Neural progenitor cell (in vitro differentiated cells): ENCODE measurements at regions not wholly inside any gene's neighbourhood (a gene's known extent, or its start where the extent isn't known, plus 50 kb on each side); places are given as distances from the start of the nearest gene placed in this dataset.

Experiments used
- DNase-seq: peaks from one replicate; pipeline ENCODE4 v3.0.0-alpha.2; 2016; ENCODE audit warnings: low spot score
- H2AFZ ChIP-seq: fragments of 200-600 bp; sonication (generic); replicated peaks from 2 replicates; pipeline ENCODE4 v1.6.1; 2016; ENCODE audit warnings: antibody characterized with exemption
- H3F3A ChIP-seq: fragments of 200-600 bp; sonication (generic); 2 replicates; pipeline ENCODE4 v1.6.1; 2016; ENCODE audit warnings: antibody characterized with exemption, low read depth
- H3K27ac ChIP-seq: fragments of 200-600 bp; sonication (generic); 2 replicates; pipeline ENCODE4 v1.5.1; 2016; ENCODE audit warnings: mild to moderate bottlenecking
- H3K27me3 ChIP-seq: fragments of 200-600 bp; sonication (generic); 2 replicates; pipeline ENCODE4 v1.6.1; 2016; ENCODE audit warnings: mild to moderate bottlenecking, moderate library complexity
- H3K36me3 ChIP-seq: fragments of 200-600 bp; sonication (generic); 2 replicates; pipeline ENCODE4 v1.5.1; 2016
- H3K4me1 ChIP-seq: fragments of 200-600 bp; sonication (generic); 2 replicates; pipeline ENCODE4 v1.6.1; 2016; ENCODE audit warnings: mixed run types
- H3K4me2 ChIP-seq: fragments of 200-600 bp; sonication (generic); 2 replicates; pipeline ENCODE4 v1.6.1; 2016
- H3K4me3 ChIP-seq: fragments of 200-600 bp; sonication (generic); 2 replicates; pipeline ENCODE4 v1.5.1; 2016
- H3K79me2 ChIP-seq: fragments of 200-600 bp; sonication (generic); 2 replicates; pipeline ENCODE4 v1.6.1; 2016; ENCODE audit warnings: low read depth
- H3K9ac ChIP-seq: fragments of 200-600 bp; sonication (generic); 2 replicates; pipeline ENCODE4 v1.6.1; 2016
- H3K9me3 ChIP-seq: fragments of 200-600 bp; sonication (generic); 2 replicates; pipeline ENCODE4 v1.5.1; 2016; ENCODE audit warnings: low read depth
- H4K20me1 ChIP-seq: fragments of 200-600 bp; sonication (generic); 2 replicates; pipeline ENCODE4 v1.6.1; 2016; ENCODE audit warnings: low read depth
- H3K27ac Mint-ChIP-seq: 3 replicates; pipeline ENCODE4 v1.8.0; 2021; ENCODE audit warnings: mixed read lengths
- H3K27me3 Mint-ChIP-seq: 2 replicates; pipeline ENCODE4 v1.8.0; 2022; ENCODE audit warnings: low read depth, mild to moderate bottlenecking, inconsistent platforms, moderate library complexity, mixed read lengths; ENCODE audit not compliant: insufficient read depth
- H3K36me3 Mint-ChIP-seq: 3 replicates; pipeline ENCODE4 v1.8.0; 2021; ENCODE audit warnings: mixed read lengths
- H3K4me1 Mint-ChIP-seq: 3 replicates; pipeline ENCODE4 v1.8.0; 2021; ENCODE audit warnings: mixed read lengths
- H3K4me3 Mint-ChIP-seq: 3 replicates; pipeline ENCODE4 v1.8.0; 2021; ENCODE audit warnings: mild to moderate bottlenecking, moderate library complexity, mixed read lengths
- H3K9me3 Mint-ChIP-seq: 3 replicates; pipeline ENCODE4 v1.8.0; 2020; ENCODE audit warnings: mixed read lengths
- CTCF ChIP-seq: fragments of 200-600 bp; sonication (generic); IDR thresholded peaks from 2 replicates; pipeline ENCODE4 v1.5.1; 2017; ENCODE audit warnings: antibody characterized with exemption, mild to moderate bottlenecking
- EZH2 ChIP-seq: fragments of 200-600 bp; sonication (generic); IDR thresholded peaks from 2 replicates; pipeline ENCODE4 v1.6.1; 2017; ENCODE audit warnings: antibody characterized with exemption, mild to moderate bottlenecking, moderate library complexity
- EZH2phosphoT487 ChIP-seq: fragments of 200-600 bp; sonication (generic); IDR thresholded peaks from 2 replicates; pipeline ENCODE4 v1.6.1; 2017; ENCODE audit warnings: antibody characterized with exemption

GRCh38 chr3:145522179-145522578, 638.8 kb downstream of the PLOD2 start:
- DNase-seq: no peak
- no peaks in the 10 kb centered on the region for H3K36me3 Mint-ChIP-seq
- Histone ChIP-seq H3K9me3 (no peaks in the 10 kb centered on the region), H3K9ac (no peak overlapping the region), H3K79me2 (no peaks in the 10 kb centered on the region), H2AFZ (no peak overlapping the region), H4K20me1 (no peaks in the 10 kb centered on the region), H3K27ac (no peak overlapping the region), H3K4me3 (no peak overlapping the region), H3K4me1 (no peaks in the 10 kb centered on the region), H3K4me2 (no peak overlapping the region), H3K27me3 (no peaks in the 10 kb centered on the region), H3K36me3 (no peaks in the 10 kb centered on the region), H3F3A (no peaks in the 10 kb centered on the region)
- no peak overlapping the region for H3K4me3 Mint-ChIP-seq
- H3K4me1 Mint-ChIP-seq: peaks cover 17% of the 10 kb centered on the region
- no peaks in the 10 kb centered on the region for H3K9me3 Mint-ChIP-seq
- TF ChIP-seq EZH2: no peak
- TF ChIP-seq EZH2phosphoT487: no peak
- no peak for TF ChIP-seq CTCF
- peaks cover 4% of the 10 kb centered on the region for H3K27me3 Mint-ChIP-seq
- no peak overlapping the region for H3K27ac Mint-ChIP-seq

GRCh38 chr3:145522893-145523651, 637.9 kb downstream of the PLOD2 start:
- no peaks in the 10 kb centered on the region for H3K9me3 Mint-ChIP-seq
- no peak overlapping the region for H2AFZ ChIP-seq

DNA sequence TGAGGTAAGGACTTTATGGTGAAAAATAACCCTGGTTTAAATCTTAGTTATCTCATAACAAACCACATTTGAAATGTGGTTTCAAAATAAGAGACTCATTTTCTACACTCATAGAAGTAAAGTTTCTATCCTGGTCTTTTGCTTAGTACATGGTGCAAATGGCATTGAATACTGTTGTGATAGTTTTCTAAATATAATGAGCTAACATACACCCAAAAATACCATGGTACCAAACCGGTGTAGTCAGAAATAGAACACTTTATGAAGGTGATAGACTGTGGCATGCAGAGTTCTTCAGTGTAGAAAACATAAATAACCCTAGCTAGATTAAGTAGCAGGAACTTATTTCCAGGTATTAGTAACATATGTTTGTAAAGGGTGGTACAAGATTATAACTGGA, 629.4 kb downstream of the PLOD2 start:
- Mint-ChIP-seq H3K4me1 (no peaks in the 10 kb centered on the region), H3K36me3 (no peaks in the 10 kb centered on the region), H3K4me3 (no peak overlapping the region), H3K27ac (no peak overlapping the region), H3K9me3 (no peaks in the 10 kb centered on the region), H3K27me3 (no peaks in the 10 kb centered on the region)
- Histone ChIP-seq H3K4me1 (no peaks in the 10 kb centered on the region), H3F3A (no peaks in the 10 kb centered on the region), H3K9me3 (no peaks in the 10 kb centered on the region), H4K20me1 (no peaks in the 10 kb centered on the region), H3K36me3 (no peaks in the 10 kb centered on the region), H3K4me3 (no peak overlapping the region), H3K27me3 (no peaks in the 10 kb centered on the region), H3K4me2 (no peak overlapping the region), H3K9ac (no peak overlapping the region), H3K27ac (no peak overlapping the region), H3K79me2 (no peaks in the 10 kb centered on the region), H2AFZ (no peak overlapping the region)
- no peak for DNase-seq
- TF ChIP-seq EZH2phosphoT487: no peak
- TF ChIP-seq EZH2: no peak
- TF ChIP-seq CTCF: no peak

More at GRCh38 chr3:145522893-145523651, 637.9 kb downstream of the PLOD2 start:
- H3K4me1 ChIP-seq: no peaks in the 10 kb centered on the region
- H3K36me3 Mint-ChIP-seq: no peaks in the 10 kb centered on the region
- H3K4me1 Mint-ChIP-seq: peaks cover 17% of the 10 kb centered on the region
- H3K27ac ChIP-seq: no peak overlapping the region
- no peak for DNase-seq
- no peaks in the 10 kb centered on the region for H3K9me3 ChIP-seq
- no peak overlapping the region for H3K27ac Mint-ChIP-seq
- no peaks in the 10 kb centered on the region for H3K79me2 ChIP-seq
- no peak overlapping the region for H3K9ac ChIP-seq
- H4K20me1 ChIP-seq: no peaks in the 10 kb centered on the region
- no peak overlapping the region for H3K4me3 Mint-ChIP-seq
- H3K27me3 ChIP-seq: no peaks in the 10 kb centered on the region
- no peak for TF ChIP-seq CTCF
- no peak for TF ChIP-seq EZH2
- no peak for TF ChIP-seq EZH2phosphoT487
- no peaks in the 10 kb centered on the region for H3F3A ChIP-seq
- peaks cover 4% of the 10 kb centered on the region for H3K27me3 Mint-ChIP-seq
- H3K36me3 ChIP-seq: no peaks in the 10 kb centered on the region
- no peak overlapping the region for H3K4me3 ChIP-seq
- H3K4me2 ChIP-seq: no peak overlapping the region
